Liver (tissue), 8 donors: ENCODE measurements at regions not wholly inside any gene's neighbourhood (a gene's known extent, or its start where the extent isn't known, plus 50 kb on each side); places are given as distances from the start of the nearest gene placed in this dataset.

Experiments
- DNase-seq: peaks from one replicate; pipeline ENCODE4 v3.0.0-alpha.2; 2017; ENCODE audit warnings: low spot score
- H3K27ac ChIP-seq, 2 donors: one replicate each; pipeline ENCODE4 v1.7.0; 2013; ENCODE audit warnings: inconsistent platforms in 2 of 2, low read length in 2 of 2, control low read depth in 1 of 2, low read depth in 1 of 2, mild to moderate bottlenecking in 1 of 2
- H3K27me3 ChIP-seq, 4 donors: one replicate each; pipeline versions ENCODE4 v1.6.1 to v1.7.0; 2013; ENCODE audit warnings: low read length in 3 of 4, inconsistent platforms in 1 of 4, mild to moderate bottlenecking in 1 of 4, moderate library complexity in 1 of 4; ENCODE audit not compliant: control insufficient read depth in 4 of 4, insufficient read depth in 4 of 4
- H3K36me3 ChIP-seq, 4 donors: one replicate each; pipeline versions ENCODE4 v1.6.1 to v1.7.0; 2013; ENCODE audit warnings: low read length in 3 of 4, mild to moderate bottlenecking in 3 of 4, low read depth in 1 of 4, moderate library complexity in 1 of 4; ENCODE audit not compliant: control insufficient read depth in 4 of 4, insufficient read depth in 3 of 4
- H3K4me1 ChIP-seq, 4 donors: one replicate each; pipeline versions ENCODE4 v1.6.1 to v1.7.0; 2013; ENCODE audit warnings: low read length in 3 of 4, mild to moderate bottlenecking in 3 of 4, moderate library complexity in 1 of 4; ENCODE audit not compliant: control insufficient read depth in 4 of 4, insufficient read depth in 4 of 4
- H3K4me3 ChIP-seq, 3 donors: one replicate each; pipeline versions ENCODE4 v1.6.1 to v1.7.0; 2013; ENCODE audit warnings: low read length in 3 of 3, control low read depth in 1 of 3, low read depth in 1 of 3, mild to moderate bottlenecking in 1 of 3
- H3K9ac ChIP-seq, 2 donors: one replicate each; pipeline ENCODE4 v1.7.0; 2013; ENCODE audit warnings: low read length in 2 of 2, mild to moderate bottlenecking in 2 of 2, moderate library complexity in 2 of 2, control low read depth in 1 of 2, low read depth in 1 of 2
- H3K9me3 ChIP-seq, 4 donors: one replicate each; pipeline versions ENCODE4 v1.6.1 to v1.7.0; 2013; ENCODE audit warnings: low read length in 3 of 4; ENCODE audit not compliant: control insufficient read depth in 4 of 4
- CTCF ChIP-seq: fragments of 150-350 bp; IDR thresholded peaks from 2 replicates; pipeline ENCODE4 v1.5.1; 2017; ENCODE audit warnings: improper control_type of control experiment, low read depth, low read length; ENCODE audit not compliant: missing input control
- EGR1 ChIP-seq, 2 donors: IDR thresholded peaks; 2 replicates each; pipeline ENCODE4 v1.6.1; 2016 to 2018; ENCODE audit warnings: antibody characterized with exemption in 2 of 2, low read depth in 2 of 2
- FOXA1 ChIP-seq: IDR thresholded peaks from 2 replicates; pipeline ENCODE4 v1.6.1; 2016; ENCODE audit warnings: antibody characterized with exemption
- FOXA2 ChIP-seq: IDR thresholded peaks from 2 replicates; pipeline ENCODE4 v1.6.1; 2016; ENCODE audit warnings: antibody characterized with exemption
- GABPA ChIP-seq, 2 donors: IDR thresholded peaks in 1 of 2; conservative IDR thresholded peaks in 1 of 2; 2 replicates each; pipeline ENCODE4 v1.6.1; 2016; ENCODE audit warnings: antibody characterized with exemption in 2 of 2, mild to moderate bottlenecking in 1 of 2, moderate library complexity in 1 of 2
- HNF4A ChIP-seq, 2 donors: conservative IDR thresholded peaks; 2 replicates each; pipeline ENCODE4 v1.6.1; 2016; ENCODE audit warnings: antibody characterized with exemption in 2 of 2, mild to moderate bottlenecking in 2 of 2
- HNF4G ChIP-seq: IDR thresholded peaks from 2 replicates; pipeline ENCODE4 v1.6.1; 2016; ENCODE audit warnings: antibody characterized with exemption
- JUND ChIP-seq, 2 donors: IDR thresholded peaks; 2 replicates each; pipeline ENCODE4 v1.6.1; 2016; ENCODE audit warnings: antibody characterized with exemption in 2 of 2
- REST ChIP-seq: IDR thresholded peaks from 2 replicates; pipeline ENCODE4 v1.6.1; 2016; ENCODE audit warnings: antibody characterized with exemption, mild to moderate bottlenecking
- RXRA ChIP-seq, 2 donors: IDR thresholded peaks; 2 replicates each; pipeline ENCODE4 v1.6.1; 2017 to 2018; ENCODE audit warnings: antibody characterized with exemption in 2 of 2, mild to moderate bottlenecking in 1 of 2
- SP1 ChIP-seq: IDR thresholded peaks from 2 replicates; pipeline ENCODE4 v1.6.1; 2018; ENCODE audit warnings: antibody characterized with exemption, mild to moderate bottlenecking
- YY1 ChIP-seq: IDR thresholded peaks from 2 replicates; pipeline ENCODE4 v1.6.1; 2016; ENCODE audit warnings: antibody characterized with exemption, mild to moderate bottlenecking
- ZBTB33 ChIP-seq: IDR thresholded peaks from 2 replicates; pipeline ENCODE4 v1.6.1; 2016; ENCODE audit warnings: antibody characterized with exemption
- WGBS: extraction: QIAGEN DNeasy Blood & Tissue Kit; methylation state at CpG from one replicate; pipeline ENCODE4 v1.1.7; 2013; 5-methylcytosine and 5-hydroxymethylcytosine counted together
- TF ChIP-seq, protein P1 (sequence below): IDR thresholded peaks from 2 replicates; pipeline ENCODE4 v1.6.1; 2016; ENCODE audit warnings: antibody characterized with exemption
- TF ChIP-seq, protein P2 (sequence below): IDR thresholded peaks from 2 replicates; pipeline ENCODE4 v1.6.1; 2016; ENCODE audit warnings: antibody characterized with exemption
- donor health status: healthy.
- donor health status: healthy.
- donor health status: healthy.
- donor health status: healthy.
- donor health status: healthy.

DNA sequence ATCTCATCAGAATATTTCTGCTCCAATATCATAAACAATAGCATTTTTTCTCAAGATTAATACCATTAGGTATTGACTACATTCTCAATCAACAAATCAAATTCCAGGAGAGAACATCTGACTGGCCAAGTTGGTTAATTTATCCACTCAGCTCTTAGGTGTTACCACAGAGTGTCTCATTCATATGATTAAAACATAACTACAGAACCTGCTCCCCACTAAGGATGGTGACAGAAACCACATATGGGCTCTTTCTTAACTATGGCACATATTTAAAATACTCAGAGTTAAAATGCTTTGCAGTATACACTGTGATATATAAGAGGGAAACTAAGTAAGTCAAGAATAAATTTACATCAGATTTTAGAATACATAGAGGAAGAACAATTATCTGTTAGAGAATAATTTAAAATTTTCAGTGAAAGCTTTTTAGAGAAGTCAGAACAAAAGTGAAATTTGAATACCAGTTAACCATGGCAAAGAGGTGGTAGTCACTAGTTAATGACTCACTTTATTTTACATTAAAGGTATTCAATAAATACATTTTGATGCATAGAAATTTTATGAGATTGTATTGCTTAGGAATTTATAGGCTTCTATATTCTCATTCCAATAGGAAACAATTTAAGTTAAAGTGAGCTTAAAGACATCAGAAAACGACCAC lies 1120.8 kb upstream of the TMEFF2 start:
- no peak for TF ChIP-seq JUND (IDR thresholded peaks at IDR 0.05)
- TF ChIP-seq, protein P1, sequence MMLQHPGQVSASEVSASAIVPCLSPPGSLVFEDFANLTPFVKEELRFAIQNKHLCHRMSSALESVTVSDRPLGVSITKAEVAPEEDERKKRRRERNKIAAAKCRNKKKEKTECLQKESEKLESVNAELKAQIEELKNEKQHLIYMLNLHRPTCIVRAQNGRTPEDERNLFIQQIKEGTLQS = no peak
- TF ChIP-seq FOXA1 = no peak
- no peak for TF ChIP-seq SP1
- TF ChIP-seq RXRA (IDR thresholded peaks at IDR 0.05) = no peak
- TF ChIP-seq CTCF = no peak
- TF ChIP-seq, protein P2, sequence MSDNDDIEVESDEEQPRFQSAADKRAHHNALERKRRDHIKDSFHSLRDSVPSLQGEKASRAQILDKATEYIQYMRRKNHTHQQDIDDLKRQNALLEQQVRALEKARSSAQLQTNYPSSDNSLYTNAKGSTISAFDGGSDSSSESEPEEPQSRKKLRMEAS = no peak
- TF ChIP-seq ZBTB33 = no peak
- H3K4me3 ChIP-seq = no peak overlapping the region
- H3K9me3 ChIP-seq = no peaks in the 10 kb centered on the region
- H3K4me1 ChIP-seq = no peaks in the 10 kb centered on the region
- no peak overlapping the region for H3K9ac ChIP-seq
- H3K27ac ChIP-seq = no peak overlapping the region
- no peaks in the 10 kb centered on the region for H3K36me3 ChIP-seq
- H3K27me3 ChIP-seq = no peaks in the 10 kb centered on the region
- 82% methylated on average over 1 of the region's 1 CpG for WGBS
- no peak for DNase-seq

DNA sequence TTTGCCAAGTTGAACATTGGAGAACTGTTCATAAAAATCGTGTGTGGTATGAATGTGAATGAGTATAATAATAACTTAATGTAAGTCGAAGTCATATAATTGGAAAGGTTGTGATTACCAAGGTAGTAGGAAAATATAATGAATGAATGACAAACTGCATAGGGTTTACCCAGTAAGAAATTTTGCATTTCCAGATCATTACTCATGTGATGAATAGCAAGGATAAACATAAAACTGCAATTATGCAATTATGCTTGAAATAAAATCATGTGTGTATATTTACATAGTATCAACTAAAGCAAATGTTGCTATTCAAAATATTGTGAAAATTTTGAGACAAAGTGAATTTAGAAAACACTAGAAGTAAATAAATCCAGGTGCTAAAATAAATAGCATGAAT lies 1108.7 kb upstream of the TMEFF2 start:
- Histone ChIP-seq H3K4me1 (no peaks in the 10 kb centered on the region), H3K9me3 (no peaks in the 10 kb centered on the region), H3K27ac (no peak overlapping the region), H3K27me3 (no peaks in the 10 kb centered on the region), H3K9ac (no peak overlapping the region), H3K36me3 (no peaks in the 10 kb centered on the region), H3K4me3 (no peak overlapping the region)
- 88% methylated on average over 2 of the region's 2 CpGs for whole genome bisulfite sequencing
- TF ChIP-seq RXRA (IDR thresholded peaks at IDR 0.05) (no peak), EGR1 (IDR thresholded peaks at IDR 0.05; ENCODE audit: low read depth in 2 of 2) (no peak), CTCF (no peak), YY1 (no peak), REST (no peak), HNF4G (no peak), GABPA (IDR thresholded peaks at IDR 0.05 in 1 of 2, conservative IDR thresholded peaks at IDR 0.05 in 1 of 2) (no peak), JUND (IDR thresholded peaks at IDR 0.05) (no peak), ZBTB33 (no peak), FOXA1 (no peak), HNF4A (conservative IDR thresholded peaks at IDR 0.05) (no peak), FOXA2 (no peak)
- TF ChIP-seq, protein P1 = no peak
- no peak for DNase-seq
